ENCODE measurements at regions not wholly inside any gene's neighbourhood (a gene's known extent, or its start where the extent isn't known, plus 50 kb on each side); places are given as distances from the start of the nearest gene placed in this dataset.

DNA sequence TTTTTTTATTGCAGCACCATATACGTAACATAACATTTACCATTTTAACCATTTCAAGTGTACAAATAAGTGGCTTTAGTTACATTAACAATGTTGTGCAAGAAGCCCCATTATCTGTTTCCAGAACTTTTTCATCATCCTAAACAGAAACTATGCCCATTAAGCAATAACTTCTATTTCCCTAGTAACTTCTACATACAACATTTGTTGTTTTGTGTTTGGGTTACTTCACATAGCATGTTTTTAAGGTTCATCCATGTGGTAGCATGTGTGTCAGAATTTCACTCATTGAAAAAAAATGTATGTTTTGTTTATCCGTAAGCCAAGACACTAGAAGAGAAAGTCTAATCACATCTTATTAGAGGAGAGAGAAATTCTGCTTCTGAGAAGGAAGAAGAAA lies 450.5 kb upstream of the PDZRN3 start:
- TF ChIP-seq, protein P1, sequence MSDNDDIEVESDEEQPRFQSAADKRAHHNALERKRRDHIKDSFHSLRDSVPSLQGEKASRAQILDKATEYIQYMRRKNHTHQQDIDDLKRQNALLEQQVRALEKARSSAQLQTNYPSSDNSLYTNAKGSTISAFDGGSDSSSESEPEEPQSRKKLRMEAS (CRISPR knock-in tag; IDR thresholded peaks at IDR 0.05) = no peak
- TF ChIP-seq, protein P2, sequence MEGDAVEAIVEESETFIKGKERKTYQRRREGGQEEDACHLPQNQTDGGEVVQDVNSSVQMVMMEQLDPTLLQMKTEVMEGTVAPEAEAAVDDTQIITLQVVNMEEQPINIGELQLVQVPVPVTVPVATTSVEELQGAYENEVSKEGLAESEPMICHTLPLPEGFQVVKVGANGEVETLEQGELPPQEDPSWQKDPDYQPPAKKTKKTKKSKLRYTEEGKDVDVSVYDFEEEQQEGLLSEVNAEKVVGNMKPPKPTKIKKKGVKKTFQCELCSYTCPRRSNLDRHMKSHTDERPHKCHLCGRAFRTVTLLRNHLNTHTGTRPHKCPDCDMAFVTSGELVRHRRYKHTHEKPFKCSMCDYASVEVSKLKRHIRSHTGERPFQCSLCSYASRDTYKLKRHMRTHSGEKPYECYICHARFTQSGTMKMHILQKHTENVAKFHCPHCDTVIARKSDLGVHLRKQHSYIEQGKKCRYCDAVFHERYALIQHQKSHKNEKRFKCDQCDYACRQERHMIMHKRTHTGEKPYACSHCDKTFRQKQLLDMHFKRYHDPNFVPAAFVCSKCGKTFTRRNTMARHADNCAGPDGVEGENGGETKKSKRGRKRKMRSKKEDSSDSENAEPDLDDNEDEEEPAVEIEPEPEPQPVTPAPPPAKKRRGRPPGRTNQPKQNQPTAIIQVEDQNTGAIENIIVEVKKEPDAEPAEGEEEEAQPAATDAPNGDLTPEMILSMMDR (IDR thresholded peaks at IDR 0.05) = no peak
- TF ChIP-seq NR2C2 (CRISPR knock-in tag; IDR thresholded peaks at IDR 0.05) (no peak), HMGA2 (CRISPR knock-in tag; IDR thresholded peaks at IDR 0.05) (no peak), ELF4 (CRISPR knock-in tag; IDR thresholded peaks at IDR 0.05; ENCODE audit: low read depth) (no peak), ZNF138 (CRISPR knock-in tag; conservative IDR thresholded peaks at IDR 0.05) (no peak), NR1H2 (CRISPR knock-in tag; IDR thresholded peaks at IDR 0.05) (no peak), SP1 (CRISPR knock-in tag; conservative IDR thresholded peaks at IDR 0.05) (no peak), GABPB1 (CRISPR knock-in tag; IDR thresholded peaks at IDR 0.05) (no peak)
- TF ChIP-seq, protein P3, sequence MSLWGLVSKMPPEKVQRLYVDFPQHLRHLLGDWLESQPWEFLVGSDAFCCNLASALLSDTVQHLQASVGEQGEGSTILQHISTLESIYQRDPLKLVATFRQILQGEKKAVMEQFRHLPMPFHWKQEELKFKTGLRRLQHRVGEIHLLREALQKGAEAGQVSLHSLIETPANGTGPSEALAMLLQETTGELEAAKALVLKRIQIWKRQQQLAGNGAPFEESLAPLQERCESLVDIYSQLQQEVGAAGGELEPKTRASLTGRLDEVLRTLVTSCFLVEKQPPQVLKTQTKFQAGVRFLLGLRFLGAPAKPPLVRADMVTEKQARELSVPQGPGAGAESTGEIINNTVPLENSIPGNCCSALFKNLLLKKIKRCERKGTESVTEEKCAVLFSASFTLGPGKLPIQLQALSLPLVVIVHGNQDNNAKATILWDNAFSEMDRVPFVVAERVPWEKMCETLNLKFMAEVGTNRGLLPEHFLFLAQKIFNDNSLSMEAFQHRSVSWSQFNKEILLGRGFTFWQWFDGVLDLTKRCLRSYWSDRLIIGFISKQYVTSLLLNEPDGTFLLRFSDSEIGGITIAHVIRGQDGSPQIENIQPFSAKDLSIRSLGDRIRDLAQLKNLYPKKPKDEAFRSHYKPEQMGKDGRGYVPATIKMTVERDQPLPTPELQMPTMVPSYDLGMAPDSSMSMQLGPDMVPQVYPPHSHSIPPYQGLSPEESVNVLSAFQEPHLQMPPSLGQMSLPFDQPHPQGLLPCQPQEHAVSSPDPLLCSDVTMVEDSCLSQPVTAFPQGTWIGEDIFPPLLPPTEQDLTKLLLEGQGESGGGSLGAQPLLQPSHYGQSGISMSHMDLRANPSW (CRISPR knock-in tag; conservative IDR thresholded peaks at IDR 0.05; ENCODE audit: low read depth) = no peak
- TF ChIP-seq, protein P4, sequence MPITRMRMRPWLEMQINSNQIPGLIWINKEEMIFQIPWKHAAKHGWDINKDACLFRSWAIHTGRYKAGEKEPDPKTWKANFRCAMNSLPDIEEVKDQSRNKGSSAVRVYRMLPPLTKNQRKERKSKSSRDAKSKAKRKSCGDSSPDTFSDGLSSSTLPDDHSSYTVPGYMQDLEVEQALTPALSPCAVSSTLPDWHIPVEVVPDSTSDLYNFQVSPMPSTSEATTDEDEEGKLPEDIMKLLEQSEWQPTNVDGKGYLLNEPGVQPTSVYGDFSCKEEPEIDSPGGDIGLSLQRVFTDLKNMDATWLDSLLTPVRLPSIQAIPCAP (CRISPR knock-in tag; IDR thresholded peaks at IDR 0.05) = no peak
- TF ChIP-seq, protein P5, sequence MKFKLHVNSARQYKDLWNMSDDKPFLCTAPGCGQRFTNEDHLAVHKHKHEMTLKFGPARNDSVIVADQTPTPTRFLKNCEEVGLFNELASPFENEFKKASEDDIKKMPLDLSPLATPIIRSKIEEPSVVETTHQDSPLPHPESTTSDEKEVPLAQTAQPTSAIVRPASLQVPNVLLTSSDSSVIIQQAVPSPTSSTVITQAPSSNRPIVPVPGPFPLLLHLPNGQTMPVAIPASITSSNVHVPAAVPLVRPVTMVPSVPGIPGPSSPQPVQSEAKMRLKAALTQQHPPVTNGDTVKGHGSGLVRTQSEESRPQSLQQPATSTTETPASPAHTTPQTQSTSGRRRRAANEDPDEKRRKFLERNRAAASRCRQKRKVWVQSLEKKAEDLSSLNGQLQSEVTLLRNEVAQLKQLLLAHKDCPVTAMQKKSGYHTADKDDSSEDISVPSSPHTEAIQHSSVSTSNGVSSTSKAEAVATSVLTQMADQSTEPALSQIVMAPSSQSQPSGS (CRISPR knock-in tag; IDR thresholded peaks at IDR 0.05; ENCODE audit: borderline replicate concordance, low read depth) = no peak
